ENCODE measurements at regions not wholly inside any gene's neighbourhood (a gene's known extent, or its start where the extent isn't known, plus 50 kb on each side); places are given as distances from the start of the nearest gene placed in this dataset.
A peak's percentile ranks its signal among the peaks of the same experiment; 100 is the strongest.

DNA sequence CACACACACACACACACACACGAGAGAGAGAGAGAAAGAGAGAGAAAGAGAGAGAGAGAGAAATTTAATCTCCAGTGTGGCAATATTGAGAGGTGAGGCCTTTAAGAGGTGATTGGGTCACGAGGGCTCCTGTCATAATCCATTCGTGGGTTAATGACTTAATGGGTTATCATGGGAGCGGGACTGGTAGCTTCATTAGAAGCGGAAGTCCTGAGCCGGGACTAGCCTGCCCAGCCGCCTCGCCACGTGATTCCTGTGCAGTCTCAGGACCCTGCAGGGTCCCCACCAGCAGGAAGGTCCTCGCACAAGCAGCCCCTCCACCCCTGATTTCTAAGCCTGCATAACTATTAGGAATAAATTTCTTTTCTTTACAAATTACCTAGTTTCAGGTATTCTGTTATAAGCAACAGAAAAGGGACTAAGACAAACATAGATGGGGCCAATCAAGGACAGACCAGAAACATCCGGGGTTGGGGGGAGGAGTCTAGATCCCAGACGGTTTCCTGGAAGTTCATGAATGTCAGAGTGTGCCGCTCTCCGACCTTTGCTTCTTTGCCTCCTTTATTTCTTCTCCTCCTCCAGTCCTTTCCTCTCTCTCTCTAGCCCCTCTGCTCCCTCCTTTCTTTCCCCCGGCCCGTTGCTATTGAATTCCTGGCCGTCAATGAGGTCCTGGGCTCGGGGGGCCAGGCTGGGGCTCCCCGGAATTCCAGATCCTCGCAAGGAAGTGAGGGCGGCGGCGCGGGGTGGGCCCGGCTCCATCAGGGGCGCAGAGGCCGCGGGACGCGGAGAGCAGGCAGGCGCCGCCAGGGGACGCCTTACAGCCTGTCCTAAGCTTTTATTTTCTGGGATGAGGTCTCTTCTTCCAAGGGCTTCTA is 146.8 kb downstream of the CYP26A1 start:
- no peaks in the 10 kb centered on the region for H3K79me2 ChIP-seq (ENCODE audit: insufficient read depth)

GRCh38 chr10:93221171-93221496 is 147.4 kb downstream of the CYP26A1 start:
- H2AFZ ChIP-seq, result no peak overlapping the region
- H3K4me1 ChIP-seq (ENCODE audit: insufficient read depth), result no peaks in the 10 kb centered on the region
- no peak overlapping the region for H3K9ac ChIP-seq
- H3K9me2 ChIP-seq (ENCODE audit: insufficient read depth), result no peaks in the 10 kb centered on the region
- TF ChIP-seq EZH2phosphoT487 (IDR thresholded peaks at IDR 0.05; ENCODE audit: insufficient read depth, low read depth), result no peak
- no peak overlapping the region for H3K4me3 ChIP-seq
- H3K4me2 ChIP-seq (ENCODE audit: unreplicated experiment), result no peak overlapping the region
- H3K36me3 ChIP-seq (ENCODE audit: low read depth), result no peaks in the 10 kb centered on the region
- H3K27ac ChIP-seq, result no peak overlapping the region
- in situ Hi-C loops (cut with MboI), result no loop called here
- no peaks in the 10 kb centered on the region for H3K27me3 ChIP-seq (replicated peaks; ENCODE audit: insufficient read depth)
- H3K79me2 ChIP-seq (ENCODE audit: insufficient read depth), result no peaks in the 10 kb centered on the region
- H4K20me1 ChIP-seq (ENCODE audit: insufficient read depth), result no peaks in the 10 kb centered on the region
- no peaks in the 10 kb centered on the region for H3F3A ChIP-seq (ENCODE audit: insufficient read depth)
- 85% methylated on average over 18 of the region's 18 CpGs for WGBS, 2 experiments (ENCODE audit: low coverage in 1 of 2, low lambda C conversion rate in 2 of 2, missing lambda C conversion rate in 2 of 2)
- no peak for DNase-seq
- no peaks in the 10 kb centered on the region for H3K9me3 ChIP-seq (ENCODE audit: low read depth)

More for the DNA sequence above, 146.8 kb downstream of the CYP26A1 start:
- no peaks in the 10 kb centered on the region for H4K20me1 ChIP-seq (ENCODE audit: insufficient read depth)
- no peak overlapping the region for H3K27ac ChIP-seq
- H3K36me3 ChIP-seq (ENCODE audit: low read depth), result no peaks in the 10 kb centered on the region
- H3K9ac ChIP-seq, result no peak overlapping the region
- TF ChIP-seq EZH2 (IDR thresholded peaks at IDR 0.05; ENCODE audit: insufficient read depth, poor library complexity, severe bottlenecking), result no peak
- no peak for TF ChIP-seq EZH2phosphoT487 (IDR thresholded peaks at IDR 0.05; ENCODE audit: insufficient read depth, low read depth)
- no peaks in the 10 kb centered on the region for H3K9me3 ChIP-seq (ENCODE audit: low read depth)
- no peak overlapping the region for H2AFZ ChIP-seq
- no peaks in the 10 kb centered on the region for H3K4me1 ChIP-seq (ENCODE audit: insufficient read depth)
- H3K9me2 ChIP-seq (ENCODE audit: insufficient read depth), result no peaks in the 10 kb centered on the region
- WGBS, 2 experiments (ENCODE audit: low coverage in 1 of 2, low lambda C conversion rate in 2 of 2, missing lambda C conversion rate in 2 of 2), result 74 to 75% methylated on average over 31 to 33 of the region's 33 CpGs
- no peak overlapping the region for H3K4me3 ChIP-seq
- no peaks in the 10 kb centered on the region for H3K27me3 ChIP-seq (replicated peaks; ENCODE audit: insufficient read depth)
- H3F3A ChIP-seq (ENCODE audit: insufficient read depth), result no peaks in the 10 kb centered on the region
- in situ Hi-C loops (cut with MboI), result no loop called here
- DNase-seq, result no peak
- H3K4me2 ChIP-seq (ENCODE audit: unreplicated experiment), result no peak overlapping the region

DNA sequence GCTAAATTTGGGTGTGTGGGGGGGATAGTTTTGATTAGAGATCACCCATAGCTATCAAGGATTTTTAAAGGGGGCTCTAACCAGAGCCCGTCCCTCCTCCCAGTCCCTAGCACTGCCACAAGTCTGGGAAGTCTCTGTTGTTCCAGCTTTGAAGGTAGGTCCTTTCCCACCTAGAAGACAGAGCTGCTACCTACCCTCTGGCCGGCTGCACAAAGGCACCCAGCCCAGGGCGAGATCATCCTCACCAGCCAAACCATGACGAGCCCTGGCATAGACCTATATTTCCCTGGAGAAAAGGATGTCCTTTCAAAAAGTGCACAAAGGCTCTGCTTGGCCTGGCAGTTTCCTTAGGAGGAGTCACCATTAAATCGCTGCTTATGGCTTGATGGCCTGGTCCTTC is 147.8 kb downstream of the CYP26A1 start:
- no peak for DNase-seq
- no peaks in the 10 kb centered on the region for H3K79me2 ChIP-seq (ENCODE audit: insufficient read depth)
- WGBS, 2 experiments (ENCODE audit: low coverage in 1 of 2, low lambda C conversion rate in 2 of 2, missing lambda C conversion rate in 2 of 2), result 75 to 76% methylated on average over 5 of the region's 5 CpGs
- H3K27ac ChIP-seq, result no peak overlapping the region
- H3K4me2 ChIP-seq (ENCODE audit: unreplicated experiment), result no peak overlapping the region
- TF ChIP-seq EZH2 (IDR thresholded peaks at IDR 0.05; ENCODE audit: insufficient read depth, poor library complexity, severe bottlenecking) (no peak), EZH2phosphoT487 (IDR thresholded peaks at IDR 0.05; ENCODE audit: insufficient read depth, low read depth) (no peak)
- H4K20me1 ChIP-seq (ENCODE audit: insufficient read depth), result no peaks in the 10 kb centered on the region
- H3K36me3 ChIP-seq (ENCODE audit: low read depth), result no peaks in the 10 kb centered on the region
- H3K27me3 ChIP-seq (replicated peaks; ENCODE audit: insufficient read depth), result no peaks in the 10 kb centered on the region
- H3K4me3 ChIP-seq, result no peak overlapping the region
- no peaks in the 10 kb centered on the region for H3K9me2 ChIP-seq (ENCODE audit: insufficient read depth)
- H3K4me1 ChIP-seq (ENCODE audit: insufficient read depth), result no peaks in the 10 kb centered on the region
- no peak overlapping the region for H3K9ac ChIP-seq
- no peaks in the 10 kb centered on the region for H3F3A ChIP-seq (ENCODE audit: insufficient read depth)
- no peak overlapping the region for H2AFZ ChIP-seq
- in situ Hi-C loops (cut with MboI), result no loop called here
- no peaks in the 10 kb centered on the region for H3K9me3 ChIP-seq (ENCODE audit: low read depth)

DNA sequence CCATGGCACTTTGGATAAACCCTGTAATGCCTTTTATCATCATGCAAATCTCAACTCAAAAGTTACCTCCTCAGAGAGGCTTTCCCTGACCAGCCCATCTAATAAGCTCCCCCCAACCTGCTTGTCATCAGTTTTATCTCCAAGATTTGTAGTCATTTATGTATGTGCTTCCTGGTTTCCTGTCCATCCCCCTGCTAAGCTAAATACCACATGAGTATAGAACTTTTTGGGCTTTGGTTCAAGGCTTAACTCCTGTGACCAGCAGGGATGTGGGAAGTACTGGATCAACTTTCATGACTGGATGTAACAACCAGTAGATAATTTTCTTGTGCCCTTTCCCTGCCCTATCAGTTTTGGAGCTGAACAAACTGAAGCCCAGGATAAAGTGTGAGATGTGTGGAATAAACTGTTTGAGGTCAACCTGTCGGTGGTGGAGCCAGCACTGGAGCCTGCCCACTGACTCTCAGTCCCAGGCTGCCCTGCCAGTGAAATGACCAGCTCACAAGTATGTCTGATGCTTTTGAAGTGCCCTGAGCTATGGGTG is 148.6 kb downstream of the CYP26A1 start:
- peak; percentile 11 for DNase-seq
- in situ Hi-C loops (cut with MboI), result no loop called here
- Histone ChIP-seq H3K79me2 (ENCODE audit: insufficient read depth) (no peaks in the 10 kb centered on the region), H4K20me1 (ENCODE audit: insufficient read depth) (no peaks in the 10 kb centered on the region), H3K4me1 (ENCODE audit: insufficient read depth) (no peaks in the 10 kb centered on the region), H3K4me2 (ENCODE audit: unreplicated experiment) (no peak overlapping the region), H3K36me3 (ENCODE audit: low read depth) (no peaks in the 10 kb centered on the region), H3K9ac (no peak overlapping the region), H3K9me2 (ENCODE audit: insufficient read depth) (no peaks in the 10 kb centered on the region), H3F3A (ENCODE audit: insufficient read depth) (no peaks in the 10 kb centered on the region), H3K27ac (no peak overlapping the region), H3K9me3 (ENCODE audit: low read depth) (no peaks in the 10 kb centered on the region), H3K4me3 (no peak overlapping the region), H3K27me3 (replicated peaks; ENCODE audit: insufficient read depth) (no peaks in the 10 kb centered on the region), H2AFZ (no peak overlapping the region)
- WGBS, 2 experiments (ENCODE audit: low coverage in 1 of 2, low lambda C conversion rate in 2 of 2, missing lambda C conversion rate in 2 of 2), result 79 to 85% methylated on average over 1 of the region's 1 CpG
- TF ChIP-seq EZH2phosphoT487 (IDR thresholded peaks at IDR 0.05; ENCODE audit: insufficient read depth, low read depth) (no peak), EZH2 (IDR thresholded peaks at IDR 0.05; ENCODE audit: insufficient read depth, poor library complexity, severe bottlenecking) (no peak)
